ENCODE measurements at regions not wholly inside any gene's neighbourhood (a gene's known extent, or its start where the extent isn't known, plus 50 kb on each side); places are given as distances from the start of the nearest gene placed in this dataset.

DNA sequence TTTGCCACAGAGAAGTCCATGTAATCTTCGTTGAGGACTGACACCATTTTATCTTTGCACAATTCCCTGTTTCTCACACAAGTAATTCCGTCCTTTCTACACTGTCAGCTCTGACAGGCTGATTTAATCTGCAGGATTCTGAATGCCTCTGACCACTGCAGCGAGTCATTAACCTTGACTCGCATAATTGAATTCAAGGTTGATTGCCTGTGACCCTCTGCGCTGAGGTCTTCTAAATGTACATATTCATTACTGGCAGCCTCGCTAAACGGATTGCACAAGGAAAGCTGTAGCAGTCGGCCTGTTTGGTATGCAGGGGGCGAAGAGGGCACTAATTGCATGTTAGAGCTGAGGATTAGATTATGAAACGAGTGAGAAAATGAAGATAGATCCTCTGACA is 147.8 kb downstream of the SHOX2 start:
- Histone ChIP-seq H3K9me3 (no peaks in the 10 kb centered on the region), H3K4me3 (replicated peaks in 1 of 3) (no peak overlapping the region), H3K27ac (no peak overlapping the region), H3K27me3 (no peaks in the 10 kb centered on the region), H3K4me1 (no peaks in the 10 kb centered on the region), H3K36me3 (no peaks in the 10 kb centered on the region)
- WGBS, 2 donors, result 28 to 39% methylated on average over 10 of the region's 10 CpGs
- TF ChIP-seq, protein P1, sequence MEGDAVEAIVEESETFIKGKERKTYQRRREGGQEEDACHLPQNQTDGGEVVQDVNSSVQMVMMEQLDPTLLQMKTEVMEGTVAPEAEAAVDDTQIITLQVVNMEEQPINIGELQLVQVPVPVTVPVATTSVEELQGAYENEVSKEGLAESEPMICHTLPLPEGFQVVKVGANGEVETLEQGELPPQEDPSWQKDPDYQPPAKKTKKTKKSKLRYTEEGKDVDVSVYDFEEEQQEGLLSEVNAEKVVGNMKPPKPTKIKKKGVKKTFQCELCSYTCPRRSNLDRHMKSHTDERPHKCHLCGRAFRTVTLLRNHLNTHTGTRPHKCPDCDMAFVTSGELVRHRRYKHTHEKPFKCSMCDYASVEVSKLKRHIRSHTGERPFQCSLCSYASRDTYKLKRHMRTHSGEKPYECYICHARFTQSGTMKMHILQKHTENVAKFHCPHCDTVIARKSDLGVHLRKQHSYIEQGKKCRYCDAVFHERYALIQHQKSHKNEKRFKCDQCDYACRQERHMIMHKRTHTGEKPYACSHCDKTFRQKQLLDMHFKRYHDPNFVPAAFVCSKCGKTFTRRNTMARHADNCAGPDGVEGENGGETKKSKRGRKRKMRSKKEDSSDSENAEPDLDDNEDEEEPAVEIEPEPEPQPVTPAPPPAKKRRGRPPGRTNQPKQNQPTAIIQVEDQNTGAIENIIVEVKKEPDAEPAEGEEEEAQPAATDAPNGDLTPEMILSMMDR (IDR thresholded peaks at IDR 0.05), result no peak
- no peak for TF ChIP-seq POLR2A (IDR thresholded peaks at IDR 0.05)
- intact Hi-C loops (cut with DNase I), result no loop called here
- DNase-seq, result no peak

DNA sequence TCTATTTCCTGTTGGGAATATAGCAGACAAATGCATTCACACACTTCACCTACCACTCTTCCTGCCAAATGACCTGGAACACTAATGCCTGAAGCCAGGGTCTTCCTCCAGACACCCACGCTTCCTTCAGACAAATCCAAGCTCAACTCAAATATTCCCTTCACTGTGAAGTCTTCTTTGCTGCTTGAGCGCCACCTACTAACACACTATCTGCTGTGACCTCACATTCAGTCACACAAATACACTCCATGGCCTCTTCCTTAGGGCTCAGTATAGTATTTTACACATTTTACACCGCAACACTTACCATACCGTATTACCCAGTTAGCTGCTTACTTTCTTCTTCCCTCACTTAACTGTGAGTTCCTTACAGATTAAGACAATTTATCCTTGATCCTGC is 149.4 kb downstream of the SHOX2 start:
- H3K36me3 ChIP-seq, result no peaks in the 10 kb centered on the region
- no peaks in the 10 kb centered on the region for H3K9me3 ChIP-seq
- H3K27ac ChIP-seq, result no peak overlapping the region
- no peaks in the 10 kb centered on the region for H3K4me1 ChIP-seq
- TF ChIP-seq POLR2A (IDR thresholded peaks at IDR 0.05), result no peak
- TF ChIP-seq, protein P1 (IDR thresholded peaks at IDR 0.05), result no peak
- WGBS, 2 donors, result 85 to 90% methylated on average over 4 of the region's 4 CpGs
- no peak overlapping the region for H3K4me3 ChIP-seq (replicated peaks in 1 of 3)
- DNase-seq, result no peak
- H3K27me3 ChIP-seq, result no peaks in the 10 kb centered on the region
- intact Hi-C loops (cut with DNase I), result no loop called here

DNA sequence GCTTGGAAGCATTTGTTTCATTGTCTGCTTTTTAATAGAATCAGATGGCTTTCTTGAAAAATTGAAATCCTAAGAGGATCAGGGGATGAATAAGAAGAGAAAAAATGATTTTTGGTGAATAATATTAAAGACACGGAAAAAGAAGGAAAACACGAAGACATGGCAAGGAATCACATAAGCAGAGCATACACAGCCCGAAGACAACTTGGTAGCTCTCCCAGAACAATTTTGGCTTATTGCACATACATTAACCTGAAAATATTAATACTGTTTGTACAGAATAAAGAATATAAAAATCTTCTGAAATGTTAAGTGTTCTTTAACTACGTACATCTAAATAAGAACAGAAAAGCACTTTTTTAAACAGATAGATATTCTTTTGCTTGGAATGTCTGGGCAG is 150.0 kb downstream of the SHOX2 start:
- no peaks in the 10 kb centered on the region for H3K27me3 ChIP-seq
- H3K36me3 ChIP-seq, result no peaks in the 10 kb centered on the region
- DNase-seq, result no peak
- TF ChIP-seq POLR2A (IDR thresholded peaks at IDR 0.05), result no peak
- TF ChIP-seq, protein P1 (IDR thresholded peaks at IDR 0.05), result no peak
- no peaks in the 10 kb centered on the region for H3K9me3 ChIP-seq
- H3K4me3 ChIP-seq (replicated peaks in 1 of 3), result no peak overlapping the region
- intact Hi-C loops (cut with DNase I), result no loop called here
- no peaks in the 10 kb centered on the region for H3K4me1 ChIP-seq
- 84 to 90% methylated on average over 4 of the region's 4 CpGs for WGBS, 2 donors
- H3K27ac ChIP-seq, result no peak overlapping the region

DNA sequence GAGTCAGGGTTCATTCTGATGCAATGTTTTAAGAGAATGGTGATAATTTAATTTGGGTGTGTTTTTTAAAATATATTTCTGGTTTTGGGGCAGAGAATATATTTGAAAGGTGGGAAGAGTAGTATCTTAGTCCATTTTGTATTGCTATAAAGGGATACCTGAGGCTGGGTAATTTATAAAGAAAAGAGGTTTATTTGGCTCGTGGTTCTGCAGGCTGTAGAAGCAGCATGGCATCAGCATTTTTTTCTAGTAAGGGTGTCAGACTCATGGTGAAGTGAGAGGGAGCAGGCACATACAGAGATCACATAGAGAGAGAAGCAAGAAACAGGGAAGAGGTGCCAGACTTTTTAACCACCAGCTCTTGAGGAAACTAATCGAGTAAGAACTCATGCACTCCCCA is 152.7 kb downstream of the SHOX2 start:
- WGBS, 2 donors, result 66 to 67% methylated on average over 2 of the region's 2 CpGs
- Histone ChIP-seq H3K4me1 (no peaks in the 10 kb centered on the region), H3K9me3 (no peaks in the 10 kb centered on the region), H3K36me3 (no peaks in the 10 kb centered on the region), H3K27me3 (no peaks in the 10 kb centered on the region), H3K4me3 (replicated peaks in 1 of 3) (no peak overlapping the region), H3K27ac (no peak overlapping the region)
- TF ChIP-seq, protein P1 (IDR thresholded peaks at IDR 0.05), result no peak
- TF ChIP-seq POLR2A (IDR thresholded peaks at IDR 0.05), result no peak
- no peak for DNase-seq
- intact Hi-C loops (cut with DNase I), result no loop called here

DNA sequence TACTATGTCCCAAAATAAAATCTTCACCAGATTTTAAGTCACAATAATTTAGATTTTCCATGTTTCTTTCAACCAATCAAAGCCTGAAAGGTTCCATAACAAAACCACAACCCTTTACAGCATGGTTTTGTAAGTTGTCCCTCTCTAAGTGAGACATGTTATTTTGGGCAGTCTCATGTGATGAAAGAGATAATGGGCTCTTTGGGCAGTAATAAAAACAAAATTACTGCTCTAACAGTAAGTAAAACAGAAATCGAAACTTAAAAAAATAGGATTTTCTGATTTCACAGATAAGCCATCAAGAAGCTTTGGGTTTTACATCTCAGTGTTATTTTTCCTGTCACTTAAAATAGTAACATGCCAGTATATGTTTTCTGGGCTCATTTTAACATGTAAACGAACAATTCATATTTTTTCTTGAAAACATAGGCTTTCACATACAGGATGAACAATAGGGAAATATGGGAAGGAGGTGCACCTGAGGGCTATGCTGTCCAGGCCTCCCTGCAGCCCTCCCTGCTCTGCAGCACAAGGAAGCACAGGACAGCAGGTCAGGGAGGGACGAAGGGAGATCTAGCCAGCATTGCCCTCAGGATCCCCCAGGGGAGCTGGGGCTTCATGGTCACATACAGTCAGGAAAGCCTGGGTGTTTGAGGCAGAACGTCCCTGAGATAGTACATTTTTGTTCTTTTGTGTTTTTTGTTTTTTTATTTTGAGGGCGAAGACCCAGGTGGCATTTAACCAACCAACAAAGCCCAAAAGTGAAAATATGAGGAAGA is 157.4 kb downstream of the SHOX2 start:
- Histone ChIP-seq H3K27ac (no peak overlapping the region), H3K4me3 (replicated peaks in 1 of 3) (no peak overlapping the region), H3K9me3 (no peaks in the 10 kb centered on the region), H3K4me1 (no peaks in the 10 kb centered on the region), H3K36me3 (no peaks in the 10 kb centered on the region), H3K27me3 (no peaks in the 10 kb centered on the region)
- TF ChIP-seq, protein P1 (IDR thresholded peaks at IDR 0.05), result no peak
- TF ChIP-seq POLR2A (IDR thresholded peaks at IDR 0.05), result no peak
- WGBS, 2 donors, result 30 to 40% methylated on average over 5 of the region's 5 CpGs
- DNase-seq, result no peak
- intact Hi-C loops (cut with DNase I), result no loop called here
